ENCODE measurements at regions not wholly inside any gene's neighbourhood (a gene's known extent, or its start where the extent isn't known, plus 50 kb on each side); places are given as distances from the start of the nearest gene placed in this dataset.

DNA sequence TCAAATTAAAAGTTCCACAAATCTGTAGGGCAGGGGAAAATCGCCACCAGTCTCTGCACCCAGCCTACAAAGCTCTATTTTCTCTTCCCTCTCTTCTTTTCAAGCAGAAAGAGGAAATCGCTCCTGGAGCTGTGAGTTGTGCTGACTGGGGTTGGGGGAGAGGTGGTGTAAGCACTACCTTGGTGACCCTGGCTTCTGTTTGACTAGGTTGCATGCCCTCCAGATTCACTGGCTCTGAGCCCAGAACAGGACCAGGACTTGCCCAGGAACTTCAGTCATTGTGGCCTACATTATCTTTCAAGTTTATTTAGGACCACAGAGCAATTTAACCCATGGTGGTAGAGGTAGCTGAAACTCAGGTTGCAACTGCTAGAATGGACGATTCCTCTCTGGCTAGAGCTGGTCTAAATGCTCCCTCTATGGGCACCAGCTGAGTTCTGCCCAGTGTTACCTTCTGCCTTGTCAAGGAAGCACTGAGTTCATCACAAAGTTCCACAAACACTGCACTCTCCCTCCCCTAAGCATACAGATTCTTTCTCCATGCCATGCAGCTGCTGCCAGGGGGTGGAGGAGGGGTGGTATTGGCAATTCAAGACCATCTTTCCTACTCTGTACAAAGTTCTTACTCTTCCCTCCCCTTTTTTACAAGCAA, 122.0 kb upstream of the BMP5 start:
- no peak for ATAC-seq
- no peak for TF ChIP-seq BACH2 (CRISPR knock-in tag; IDR thresholded peaks at IDR 0.05; ENCODE audit: borderline replicate concordance)

DNA sequence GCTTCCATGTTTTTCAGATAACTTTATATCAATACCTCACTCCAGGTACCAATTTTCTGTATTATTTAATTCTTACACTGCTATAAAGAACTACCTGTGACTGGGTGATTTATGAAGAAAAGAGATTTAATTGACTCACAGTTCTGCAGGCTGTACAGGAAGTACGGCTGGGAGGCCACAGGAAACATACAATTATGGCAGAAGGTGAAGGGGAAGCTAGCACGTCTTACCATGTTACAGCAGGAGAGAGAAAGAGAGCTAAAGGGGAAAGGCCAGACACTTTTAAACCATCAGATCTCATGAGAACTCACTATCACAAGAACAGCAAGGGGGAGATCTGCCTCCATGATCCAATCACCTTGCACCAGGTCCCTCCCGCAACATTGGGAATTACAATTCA, 119.1 kb upstream of the BMP5 start:
- no peak for ATAC-seq
- no peak for TF ChIP-seq RARB (CRISPR knock-in tag; IDR thresholded peaks at IDR 0.05)
- no peak for TF ChIP-seq ESRRG (CRISPR knock-in tag; IDR thresholded peaks at IDR 0.05)

DNA sequence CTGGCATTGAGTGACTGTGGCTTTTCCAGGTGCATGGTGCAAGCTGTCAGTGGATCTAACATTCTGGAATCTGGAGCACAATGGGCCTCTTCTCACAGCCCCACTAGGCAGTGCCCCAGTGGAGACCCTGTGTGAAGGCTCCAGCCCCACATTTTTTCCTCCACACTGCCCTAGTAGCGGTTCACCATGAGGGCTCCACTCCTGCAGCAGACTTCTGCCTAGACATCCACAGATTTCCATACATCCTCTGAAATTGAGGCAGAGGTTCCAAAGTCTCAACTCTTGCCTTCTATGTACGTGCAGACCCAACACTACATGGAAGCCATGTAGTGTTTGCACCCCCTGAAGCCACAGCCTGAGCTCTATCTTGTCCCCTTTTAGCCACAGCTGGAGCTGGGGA, 118.0 kb upstream of the BMP5 start:
- ATAC-seq: no peak

DNA sequence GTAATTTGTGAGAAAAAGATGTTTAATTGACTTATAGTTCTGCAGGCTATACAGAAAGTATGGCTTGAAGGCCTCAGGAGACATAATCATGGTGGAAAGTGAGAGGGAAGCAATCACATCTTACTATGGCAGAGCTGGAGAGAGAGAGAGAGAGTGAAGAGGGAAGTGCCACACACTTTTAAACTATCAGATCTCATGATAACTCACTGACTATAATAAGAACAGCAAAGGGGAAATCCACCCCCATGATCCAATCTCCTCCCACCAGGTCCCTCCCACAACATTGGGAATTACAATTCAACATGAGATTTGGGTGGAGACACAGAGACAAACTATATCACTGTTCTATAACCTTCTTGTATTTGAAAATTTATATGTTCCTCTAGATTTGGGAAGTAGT, 117.2 kb upstream of the BMP5 start:
- ATAC-seq: no peak
- TF ChIP-seq, protein P1, sequence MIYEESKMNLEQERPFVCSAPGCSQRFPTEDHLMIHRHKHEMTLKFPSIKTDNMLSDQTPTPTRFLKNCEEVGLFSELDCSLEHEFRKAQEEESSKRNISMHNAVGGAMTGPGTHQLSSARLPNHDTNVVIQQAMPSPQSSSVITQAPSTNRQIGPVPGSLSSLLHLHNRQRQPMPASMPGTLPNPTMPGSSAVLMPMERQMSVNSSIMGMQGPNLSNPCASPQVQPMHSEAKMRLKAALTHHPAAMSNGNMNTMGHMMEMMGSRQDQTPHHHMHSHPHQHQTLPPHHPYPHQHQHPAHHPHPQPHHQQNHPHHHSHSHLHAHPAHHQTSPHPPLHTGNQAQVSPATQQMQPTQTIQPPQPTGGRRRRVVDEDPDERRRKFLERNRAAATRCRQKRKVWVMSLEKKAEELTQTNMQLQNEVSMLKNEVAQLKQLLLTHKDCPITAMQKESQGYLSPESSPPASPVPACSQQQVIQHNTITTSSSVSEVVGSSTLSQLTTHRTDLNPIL (CRISPR knock-in tag; IDR thresholded peaks at IDR 0.05; ENCODE audit: low read depth): no peak
- no peak for TF ChIP-seq ZNF70 (CRISPR knock-in tag; IDR thresholded peaks at IDR 0.05)
- no peak for TF ChIP-seq RARB (CRISPR knock-in tag; IDR thresholded peaks at IDR 0.05)
- TF ChIP-seq, protein P2, sequence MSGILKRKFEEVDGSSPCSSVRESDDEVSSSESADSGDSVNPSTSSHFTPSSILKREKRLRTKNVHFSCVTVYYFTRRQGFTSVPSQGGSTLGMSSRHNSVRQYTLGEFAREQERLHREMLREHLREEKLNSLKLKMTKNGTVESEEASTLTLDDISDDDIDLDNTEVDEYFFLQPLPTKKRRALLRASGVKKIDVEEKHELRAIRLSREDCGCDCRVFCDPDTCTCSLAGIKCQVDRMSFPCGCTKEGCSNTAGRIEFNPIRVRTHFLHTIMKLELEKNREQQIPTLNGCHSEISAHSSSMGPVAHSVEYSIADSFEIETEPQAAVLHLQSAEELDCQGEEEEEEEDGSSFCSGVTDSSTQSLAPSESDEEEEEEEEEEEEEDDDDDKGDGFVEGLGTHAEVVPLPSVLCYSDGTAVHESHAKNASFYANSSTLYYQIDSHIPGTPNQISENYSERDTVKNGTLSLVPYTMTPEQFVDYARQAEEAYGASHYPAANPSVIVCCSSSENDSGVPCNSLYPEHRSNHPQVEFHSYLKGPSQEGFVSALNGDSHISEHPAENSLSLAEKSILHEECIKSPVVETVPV (CRISPR knock-in tag; IDR thresholded peaks at IDR 0.05): no peak
- TF ChIP-seq, protein P3, sequence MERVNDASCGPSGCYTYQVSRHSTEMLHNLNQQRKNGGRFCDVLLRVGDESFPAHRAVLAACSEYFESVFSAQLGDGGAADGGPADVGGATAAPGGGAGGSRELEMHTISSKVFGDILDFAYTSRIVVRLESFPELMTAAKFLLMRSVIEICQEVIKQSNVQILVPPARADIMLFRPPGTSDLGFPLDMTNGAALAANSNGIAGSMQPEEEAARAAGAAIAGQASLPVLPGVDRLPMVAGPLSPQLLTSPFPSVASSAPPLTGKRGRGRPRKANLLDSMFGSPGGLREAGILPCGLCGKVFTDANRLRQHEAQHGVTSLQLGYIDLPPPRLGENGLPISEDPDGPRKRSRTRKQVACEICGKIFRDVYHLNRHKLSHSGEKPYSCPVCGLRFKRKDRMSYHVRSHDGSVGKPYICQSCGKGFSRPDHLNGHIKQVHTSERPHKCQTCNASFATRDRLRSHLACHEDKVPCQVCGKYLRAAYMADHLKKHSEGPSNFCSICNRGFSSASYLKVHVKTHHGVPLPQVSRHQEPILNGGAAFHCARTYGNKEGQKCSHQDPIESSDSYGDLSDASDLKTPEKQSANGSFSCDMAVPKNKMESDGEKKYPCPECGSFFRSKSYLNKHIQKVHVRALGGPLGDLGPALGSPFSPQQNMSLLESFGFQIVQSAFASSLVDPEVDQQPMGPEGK (CRISPR knock-in tag; IDR thresholded peaks at IDR 0.05; ENCODE audit: borderline replicate concordance): no peak
- TF ChIP-seq OSR1 (CRISPR knock-in tag; IDR thresholded peaks at IDR 0.05): no peak
- TF ChIP-seq, protein P4, sequence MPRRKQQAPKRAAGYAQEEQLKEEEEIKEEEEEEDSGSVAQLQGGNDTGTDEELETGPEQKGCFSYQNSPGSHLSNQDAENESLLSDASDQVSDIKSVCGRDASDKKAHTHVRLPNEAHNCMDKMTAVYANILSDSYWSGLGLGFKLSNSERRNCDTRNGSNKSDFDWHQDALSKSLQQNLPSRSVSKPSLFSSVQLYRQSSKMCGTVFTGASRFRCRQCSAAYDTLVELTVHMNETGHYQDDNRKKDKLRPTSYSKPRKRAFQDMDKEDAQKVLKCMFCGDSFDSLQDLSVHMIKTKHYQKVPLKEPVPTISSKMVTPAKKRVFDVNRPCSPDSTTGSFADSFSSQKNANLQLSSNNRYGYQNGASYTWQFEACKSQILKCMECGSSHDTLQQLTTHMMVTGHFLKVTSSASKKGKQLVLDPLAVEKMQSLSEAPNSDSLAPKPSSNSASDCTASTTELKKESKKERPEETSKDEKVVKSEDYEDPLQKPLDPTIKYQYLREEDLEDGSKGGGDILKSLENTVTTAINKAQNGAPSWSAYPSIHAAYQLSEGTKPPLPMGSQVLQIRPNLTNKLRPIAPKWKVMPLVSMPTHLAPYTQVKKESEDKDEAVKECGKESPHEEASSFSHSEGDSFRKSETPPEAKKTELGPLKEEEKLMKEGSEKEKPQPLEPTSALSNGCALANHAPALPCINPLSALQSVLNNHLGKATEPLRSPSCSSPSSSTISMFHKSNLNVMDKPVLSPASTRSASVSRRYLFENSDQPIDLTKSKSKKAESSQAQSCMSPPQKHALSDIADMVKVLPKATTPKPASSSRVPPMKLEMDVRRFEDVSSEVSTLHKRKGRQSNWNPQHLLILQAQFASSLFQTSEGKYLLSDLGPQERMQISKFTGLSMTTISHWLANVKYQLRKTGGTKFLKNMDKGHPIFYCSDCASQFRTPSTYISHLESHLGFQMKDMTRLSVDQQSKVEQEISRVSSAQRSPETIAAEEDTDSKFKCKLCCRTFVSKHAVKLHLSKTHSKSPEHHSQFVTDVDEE (CRISPR knock-in tag; IDR thresholded peaks at IDR 0.05): no peak
- no peak for TF ChIP-seq BACH2 (CRISPR knock-in tag; IDR thresholded peaks at IDR 0.05; ENCODE audit: borderline replicate concordance)
- TF ChIP-seq TOX (CRISPR knock-in tag; IDR thresholded peaks at IDR 0.05; ENCODE audit: borderline replicate concordance): no peak

More for the DNA sequence above, 118.0 kb upstream of the BMP5 start:
- no peak for TF ChIP-seq PPARA (CRISPR knock-in tag; IDR thresholded peaks at IDR 0.05; ENCODE audit: borderline replicate concordance)
- no peak for TF ChIP-seq ZFP3 (CRISPR knock-in tag; IDR thresholded peaks at IDR 0.05)
- no peak for TF ChIP-seq BACH2 (CRISPR knock-in tag; IDR thresholded peaks at IDR 0.05; ENCODE audit: borderline replicate concordance)
- no peak for TF ChIP-seq ZNF70 (CRISPR knock-in tag; IDR thresholded peaks at IDR 0.05)
- no peak for TF ChIP-seq ESRRG (CRISPR knock-in tag; IDR thresholded peaks at IDR 0.05)
- no peak for TF ChIP-seq GLIS3 (CRISPR knock-in tag; IDR thresholded peaks at IDR 0.05)
- TF ChIP-seq, protein P2 (CRISPR knock-in tag; IDR thresholded peaks at IDR 0.05): no peak
- TF ChIP-seq ZNF565 (CRISPR knock-in tag; conservative IDR thresholded peaks at IDR 0.05; ENCODE audit: low read depth): no peak

DNA sequence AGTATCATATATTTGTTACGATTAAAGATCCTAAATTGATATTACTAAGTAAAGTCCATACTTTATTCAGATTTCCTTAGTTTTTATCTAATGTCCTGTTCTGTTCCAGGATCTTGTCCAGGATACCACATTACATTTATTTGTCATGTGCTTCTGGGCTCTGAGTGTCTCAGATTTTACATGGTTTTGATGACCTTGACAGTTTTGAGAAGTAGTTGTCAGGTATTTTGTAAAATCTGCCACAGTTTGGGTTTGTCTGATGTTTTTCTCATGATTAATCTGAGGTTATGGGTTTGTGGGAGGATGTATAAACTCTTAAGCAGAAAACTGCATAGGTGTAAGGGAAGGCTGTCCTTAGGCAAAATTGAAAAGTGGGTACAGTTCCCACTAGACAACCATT, 109.9 kb upstream of the BMP5 start:
- ATAC-seq: no peak
- TF ChIP-seq GLIS3 (CRISPR knock-in tag; IDR thresholded peaks at IDR 0.05) (no peak), BACH2 (CRISPR knock-in tag; IDR thresholded peaks at IDR 0.05; ENCODE audit: borderline replicate concordance) (no peak), ESRRG (CRISPR knock-in tag; IDR thresholded peaks at IDR 0.05) (no peak), ARNTL (CRISPR knock-in tag; IDR thresholded peaks at IDR 0.05; ENCODE audit: borderline replicate concordance, low read depth) (no peak), PPARA (CRISPR knock-in tag; IDR thresholded peaks at IDR 0.05; ENCODE audit: borderline replicate concordance) (no peak), ZFP30 (CRISPR knock-in tag; IDR thresholded peaks at IDR 0.05) (no peak), SNAI2 (CRISPR knock-in tag; IDR thresholded peaks at IDR 0.05) (no peak), ZNF70 (CRISPR knock-in tag; IDR thresholded peaks at IDR 0.05) (no peak)
- TF ChIP-seq, protein P2 (CRISPR knock-in tag; IDR thresholded peaks at IDR 0.05): no peak
- TF ChIP-seq, protein P5, sequence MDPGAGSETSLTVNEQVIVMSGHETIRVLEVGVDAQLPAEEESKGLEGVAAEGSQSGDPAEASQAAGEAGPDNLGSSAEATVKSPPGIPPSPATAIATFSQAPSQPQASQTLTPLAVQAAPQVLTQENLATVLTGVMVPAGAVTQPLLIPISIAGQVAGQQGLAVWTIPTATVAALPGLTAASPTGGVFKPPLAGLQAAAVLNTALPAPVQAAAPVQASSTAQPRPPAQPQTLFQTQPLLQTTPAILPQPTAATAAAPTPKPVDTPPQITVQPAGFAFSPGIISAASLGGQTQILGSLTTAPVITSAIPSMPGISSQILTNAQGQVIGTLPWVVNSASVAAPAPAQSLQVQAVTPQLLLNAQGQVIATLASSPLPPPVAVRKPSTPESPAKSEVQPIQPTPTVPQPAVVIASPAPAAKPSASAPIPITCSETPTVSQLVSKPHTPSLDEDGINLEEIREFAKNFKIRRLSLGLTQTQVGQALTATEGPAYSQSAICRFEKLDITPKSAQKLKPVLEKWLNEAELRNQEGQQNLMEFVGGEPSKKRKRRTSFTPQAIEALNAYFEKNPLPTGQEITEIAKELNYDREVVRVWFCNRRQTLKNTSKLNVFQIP (CRISPR knock-in tag; IDR thresholded peaks at IDR 0.05; ENCODE audit: borderline replicate concordance, low read depth): no peak

Measured in SK-N-SH treated with all-trans-retinoic acid at 6 μM for 48 hours (cell line).